B cell (primary cell): ENCODE measurements at regions not wholly inside any gene's neighbourhood (a gene's known extent, or its start where the extent isn't known, plus 50 kb on each side); places are given as distances from the start of the nearest gene placed in this dataset.

ENCODE experiments used
- ATAC-seq: fragments of 200-7000 bp; cut with Tn5 transposase; one replicate; pipeline ENCODE4 v1.10.0; 2021; ENCODE audit warnings: low read depth, mild to moderate bottlenecking, moderate number of reproducible peaks, moderate library complexity
- CTCF ChIA-PET: fragments of 350-600 bp; sonication (Branson Sonifier 250); formaldehyde crosslinking; loops from one replicate; lab custom pipeline; 2021; ENCODE audit warnings: antibody characterized with exemption, inconsistent platforms; lab: Charles Lee
- POLR2A ChIA-PET: fragments of 350-600 bp; sonication (Branson Sonifier 250); formaldehyde crosslinking; loops from one replicate; lab custom pipeline; 2021; ENCODE audit warnings: antibody characterized with exemption; lab: Charles Lee
- DNase-seq: peaks from one replicate; pipeline ENCODE4 v3.0.0; 2013
- H2AFZ ChIP-seq: 2 replicates; pipeline ENCODE4 v1.6.1; 2012; ENCODE audit warnings: mild to moderate bottlenecking, low read depth, low read length; ENCODE audit not compliant: insufficient read depth, poor library complexity, severe bottlenecking
- H3K27ac ChIP-seq, 2 donors: 1 replicate in 1 of 2; 2 replicates in 1 of 2; pipeline ENCODE4 v1.5.1; 2012 to 2013; ENCODE audit warnings: low read length in 2 of 2, mild to moderate bottlenecking in 2 of 2, moderate library complexity in 1 of 2
- H3K27me3 ChIP-seq, 4 experiments: fragments of 200-600 bp in 1 of 4; sonication (generic) in 1 of 4; replicated peaks in 1 of 4; 1 replicate in 2 of 4; 2 replicates in 2 of 4; pipeline versions ENCODE4 v1.6.1 to v1.7.0; 2013 to 2016; ENCODE audit warnings: low read length in 3 of 4, mild to moderate bottlenecking in 2 of 4, mixed read lengths in 1 of 4, moderate library complexity in 1 of 4; ENCODE audit not compliant: insufficient read depth in 4 of 4, control insufficient read depth in 3 of 4; ENCODE audit errors: control extremely low read depth in 1 of 4
- H3K36me3 ChIP-seq, 2 experiments: replicated peaks in 1 of 2; 1 replicate in 1 of 2; 2 replicates in 1 of 2; pipeline versions ENCODE4 v1.6.1 to v1.7.1; 2013; ENCODE audit warnings: low read length in 1 of 2; ENCODE audit not compliant: insufficient read depth in 2 of 2, control insufficient read depth in 1 of 2; ENCODE audit errors: control extremely low read depth in 1 of 2, extremely low read depth in 1 of 2
- H3K4me1 ChIP-seq, 2 donors: fragments of 200-600 bp in 1 of 2; sonication (generic) in 1 of 2; 1 replicate in 1 of 2; 2 replicates in 1 of 2; pipeline versions ENCODE4 v1.5.1 to v1.6.1; 2013 to 2017; ENCODE audit warnings: low read length in 2 of 2; ENCODE audit not compliant: control insufficient read depth in 2 of 2, insufficient read depth in 2 of 2
- H3K4me2 ChIP-seq: replicated peaks from 2 replicates; pipeline ENCODE3; 2012; ENCODE audit warnings: mild to moderate bottlenecking, low read depth, low read length; ENCODE audit not compliant: poor library complexity, severe bottlenecking
- H3K4me3 ChIP-seq, 5 experiments: fragments of 200-600 bp in 1 of 5; sonication (generic) in 1 of 5; 1 replicate in 3 of 5; 2 replicates in 2 of 5; pipeline versions ENCODE4 v1.5.1 to v1.7.0; 2011 to 2016; ENCODE audit warnings: low read length in 4 of 5, mild to moderate bottlenecking in 4 of 5, low read depth in 2 of 5, control low read depth in 1 of 5, moderate library complexity in 1 of 5; ENCODE audit not compliant: insufficient read depth in 1 of 5; ENCODE audit errors: control extremely low read depth in 1 of 5, extremely low read depth in 1 of 5
- H3K79me2 ChIP-seq: fragments of 200-600 bp; sonication (generic); one replicate; pipeline ENCODE4 v1.6.0; 2016; ENCODE audit warnings: low read length; ENCODE audit not compliant: control insufficient read depth, insufficient read depth
- H3K9ac ChIP-seq: fragments of 200-600 bp; sonication (generic); 2 replicates; pipeline ENCODE4 v1.6.1; 2017; ENCODE audit warnings: mild to moderate bottlenecking, low read length, moderate library complexity
- H3K9me3 ChIP-seq, 3 donors: one replicate each; pipeline versions ENCODE4 v1.6.1 to v1.7.1; 2013; ENCODE audit warnings: low read length in 2 of 3; ENCODE audit not compliant: control insufficient read depth in 2 of 3, insufficient read depth in 1 of 3; ENCODE audit errors: control extremely low read depth in 1 of 3
- H4K20me1 ChIP-seq: 2 replicates; pipeline ENCODE4 v1.6.0; 2012; ENCODE audit warnings: mild to moderate bottlenecking, low read length; ENCODE audit not compliant: insufficient read depth, control insufficient read depth, poor library complexity, severe bottlenecking
- H3K27ac Mint-ChIP-seq: one replicate; pipeline ENCODE4 v1.8.0; 2021; ENCODE audit warnings: mixed read lengths
- H3K27me3 Mint-ChIP-seq: one replicate; pipeline ENCODE4 v1.8.0; 2021; ENCODE audit warnings: mixed read lengths
- H3K4me1 Mint-ChIP-seq: one replicate; pipeline ENCODE4 v1.8.0; 2021; ENCODE audit warnings: mixed read lengths
- H3K4me3 Mint-ChIP-seq: one replicate; pipeline ENCODE4 v1.8.0; 2021; ENCODE audit warnings: mixed read lengths
- H3K9me3 Mint-ChIP-seq: one replicate; pipeline ENCODE4 v1.8.0; 2022; ENCODE audit warnings: mixed read lengths; ENCODE audit not compliant: insufficient read depth
- CTCF ChIP-seq: fragments of 200-600 bp; IDR thresholded peaks from one replicate; pipeline ENCODE4 v1.8.0; 2022; ENCODE audit warnings: antibody characterized with exemption, mild to moderate bottlenecking
- EZH2 ChIP-seq: IDR thresholded peaks from 2 replicates; pipeline ENCODE4 v1.6.1; 2012; ENCODE audit warnings: borderline replicate concordance, low read depth, mild to moderate bottlenecking, moderate library complexity, low read length; ENCODE audit not compliant: insufficient read depth, poor library complexity, severe bottlenecking
- WGBS: methylation state at CpG from one replicate; pipeline ENCODE4 v1.1.5; 2013; ENCODE audit warnings: missing lambda C conversion rate; ENCODE audit not compliant: insufficient coverage; 5-methylcytosine and 5-hydroxymethylcytosine counted together
- intact Hi-C: fragments of 100-400 bp; cut with micrococcal nuclease; formaldehyde crosslinking; loops from one replicate; pipeline ENCODE4 v1.10.0; 2022

- Mint-ChIP-seq H3K9me3 (no peaks in the 10 kb centered on the region), H3K27me3 (peaks cover 7% of the 10 kb centered on the region), H3K4me1 (no peaks in the 10 kb centered on the region), H3K4me3 (no peak overlapping the region), H3K27ac (no peak overlapping the region)
- ChIA-PET POLR2A (no interaction called here), CTCF (no interaction called here)
- H3K4me2 ChIP-seq = no peak overlapping the region
- no peaks in the 10 kb centered on the region for H3K9me3 ChIP-seq
- H3K36me3 ChIP-seq = no peaks in the 10 kb centered on the region
- intact Hi-C loops = no loop called here
- no peak overlapping the region for H3K9ac ChIP-seq
- DNase-seq (no peak), ATAC-seq (no peak)
- no peaks in the 10 kb centered on the region for H4K20me1 ChIP-seq
- no peaks in the 10 kb centered on the region for H3K79me2 ChIP-seq
- H3K4me1 ChIP-seq = no peaks in the 10 kb centered on the region
- no peaks in the 10 kb centered on the region for H3K27me3 ChIP-seq
- H3K27ac ChIP-seq = no peak overlapping the region
- TF ChIP-seq CTCF (no peak), EZH2 (no peak)
- 80% methylated on average over 2 of the region's 4 CpGs for WGBS
- no peak overlapping the region for H3K4me3 ChIP-seq
- H2AFZ ChIP-seq = no peak overlapping the region
Measured at GRCh38 chr16:86786338-86786737, 208.0 kb downstream of the FOXL1 start.

GRCh38 chr16:86786994-86787393 is 208.6 kb downstream of the FOXL1 start:
- Histone ChIP-seq H3K79me2 (no peaks in the 10 kb centered on the region), H3K4me3 (no peak overlapping the region), H3K27me3 (no peaks in the 10 kb centered on the region), H3K36me3 (no peaks in the 10 kb centered on the region), H4K20me1 (no peaks in the 10 kb centered on the region), H3K4me2 (no peak overlapping the region), H3K4me1 (no peaks in the 10 kb centered on the region), H3K9me3 (no peaks in the 10 kb centered on the region), H3K27ac (no peak overlapping the region), H2AFZ (no peak overlapping the region), H3K9ac (no peak overlapping the region)
- intact Hi-C loops = no loop called here
- H3K4me1 Mint-ChIP-seq = no peaks in the 10 kb centered on the region
- ChIA-PET CTCF (no interaction called here), POLR2A (no interaction called here)
- no peak for TF ChIP-seq EZH2
- no peak for TF ChIP-seq CTCF
- ATAC-seq = no peak
- WGBS = no CpG with 5 or more reads among the region's 1 CpG
- peaks cover 7% of the 10 kb centered on the region for H3K27me3 Mint-ChIP-seq
- DNase-seq = no peak
- no peaks in the 10 kb centered on the region for H3K9me3 Mint-ChIP-seq
- H3K27ac Mint-ChIP-seq = no peak overlapping the region
- H3K4me3 Mint-ChIP-seq = no peak overlapping the region
